Activated CD8-positive, alpha-beta memory T cell treated with anti-CD3 and anti-CD28 coated beads, Interleukin-2, amount 10 ng/mL, durations not matched to agents 7 days and 5 days (primary cell): ENCODE measurements at regions not wholly inside any gene's neighbourhood (a gene's known extent, or its start where the extent isn't known, plus 50 kb on each side); places are given as distances from the start of the nearest gene placed in this dataset.

Experiments used
- ATAC-seq: fragments of 150-1000 bp; cut with Tn5 transposase; one replicate; pipeline ENCODE4 v1.10.0; 2021; ENCODE audit warnings: moderate library complexity
- CTCF ChIA-PET: fragments of 350-600 bp; sonication (Branson Sonifier 250); formaldehyde crosslinking; loops from one replicate; lab custom pipeline; 2021; ENCODE audit warnings: antibody characterized with exemption; lab: Charles Lee
- DNase-seq: peaks from one replicate; pipeline ENCODE4 v3.0.0-alpha.2; 2020
- H3K27ac Mint-ChIP-seq: one replicate; pipeline ENCODE4 v1.8.0; 2021; ENCODE audit warnings: mild to moderate bottlenecking, mixed read lengths
- H3K27me3 Mint-ChIP-seq: one replicate; pipeline ENCODE4 v1.8.0; 2021; ENCODE audit warnings: mixed read lengths
- H3K36me3 Mint-ChIP-seq: one replicate; pipeline ENCODE4 v1.8.0; 2021; ENCODE audit warnings: mild to moderate bottlenecking, mixed read lengths
- H3K4me1 Mint-ChIP-seq: one replicate; pipeline ENCODE4 v1.8.0; 2021; ENCODE audit warnings: mixed read lengths
- H3K4me3 Mint-ChIP-seq: one replicate; pipeline ENCODE4 v1.8.0; 2021; ENCODE audit warnings: mild to moderate bottlenecking, moderate library complexity, mixed read lengths
- H3K9me3 Mint-ChIP-seq: one replicate; pipeline ENCODE4 v1.8.0; 2022; ENCODE audit warnings: low read depth, mixed read lengths

GRCh38 chr1:199710974-199711373 is 316.5 kb upstream of the NR5A2 start:
- CTCF ChIA-PET: no interaction called here

GRCh38 chr1:199716729-199717128 is 310.8 kb upstream of the NR5A2 start:
- CTCF ChIA-PET: no interaction called here
- Mint-ChIP-seq H3K4me3 (no peak overlapping the region), H3K27ac (no peak overlapping the region), H3K9me3 (peaks cover 2% of the 10 kb centered on the region), H3K36me3 (no peaks in the 10 kb centered on the region), H3K4me1 (no peaks in the 10 kb centered on the region), H3K27me3 (peaks cover 16% of the 10 kb centered on the region)
- no peak for ATAC-seq
- no peak for DNase-seq

More at GRCh38 chr1:199710974-199711373, 316.5 kb upstream of the NR5A2 start:
- no peak for DNase-seq
- peaks cover 10% of the 10 kb centered on the region for H3K9me3 Mint-ChIP-seq
- no peak for ATAC-seq
- H3K4me1 Mint-ChIP-seq: no peaks in the 10 kb centered on the region
- no peak overlapping the region for H3K27ac Mint-ChIP-seq
- no peak overlapping the region for H3K4me3 Mint-ChIP-seq
- H3K27me3 Mint-ChIP-seq: peaks cover 8% of the 10 kb centered on the region
- no peaks in the 10 kb centered on the region for H3K36me3 Mint-ChIP-seq

- Mint-ChIP-seq H3K4me3 (no peak overlapping the region), H3K27me3 (peaks cover 25% of the 10 kb centered on the region), H3K27ac (no peak overlapping the region), H3K4me1 (no peaks in the 10 kb centered on the region), H3K36me3 (no peaks in the 10 kb centered on the region), H3K9me3 (no peaks in the 10 kb centered on the region)
- CTCF ChIA-PET: no interaction called here
- no peak for DNase-seq
- ATAC-seq: no peak
Observed at GRCh38 chr1:199719156-199719842, 308.2 kb upstream of the NR5A2 start.

GRCh38 chr1:199720496-199720895 is 307.0 kb upstream of the NR5A2 start:
- DNase-seq: no peak
- CTCF ChIA-PET: no interaction called here
- Mint-ChIP-seq H3K27ac (no peak overlapping the region), H3K4me3 (no peak overlapping the region), H3K27me3 (peaks cover 20% of the 10 kb centered on the region), H3K4me1 (no peaks in the 10 kb centered on the region), H3K36me3 (no peaks in the 10 kb centered on the region), H3K9me3 (no peaks in the 10 kb centered on the region)
- ATAC-seq: no peak

GRCh38 chr1:199721001-199721400 is 306.5 kb upstream of the NR5A2 start:
- Mint-ChIP-seq H3K36me3 (no peaks in the 10 kb centered on the region), H3K27me3 (peaks cover 20% of the 10 kb centered on the region), H3K9me3 (no peaks in the 10 kb centered on the region), H3K27ac (no peak overlapping the region), H3K4me3 (no peak overlapping the region), H3K4me1 (no peaks in the 10 kb centered on the region)
- no peak for DNase-seq
- ATAC-seq: no peak
- CTCF ChIA-PET: no interaction called here

GRCh38 chr1:199723250-199723956 is 304.1 kb upstream of the NR5A2 start:
- ATAC-seq: no peak
- Mint-ChIP-seq H3K4me3 (no peak overlapping the region), H3K27ac (no peak overlapping the region), H3K9me3 (no peaks in the 10 kb centered on the region), H3K4me1 (no peaks in the 10 kb centered on the region), H3K27me3 (peaks cover 19% of the 10 kb centered on the region), H3K36me3 (no peaks in the 10 kb centered on the region)
- CTCF ChIA-PET: no interaction called here
- no peak for DNase-seq

- H3K27ac Mint-ChIP-seq: no peak overlapping the region
- H3K36me3 Mint-ChIP-seq: no peaks in the 10 kb centered on the region
- peaks cover 17% of the 10 kb centered on the region for H3K27me3 Mint-ChIP-seq
- no peak for DNase-seq
- no peaks in the 10 kb centered on the region for H3K9me3 Mint-ChIP-seq
- H3K4me1 Mint-ChIP-seq: no peaks in the 10 kb centered on the region
- no peak overlapping the region for H3K4me3 Mint-ChIP-seq
- CTCF ChIA-PET: no interaction called here
- ATAC-seq: no peak
Observed at GRCh38 chr1:199724049-199724448, 303.5 kb upstream of the NR5A2 start.

GRCh38 chr1:199725002-199725565 is 302.4 kb upstream of the NR5A2 start:
- ATAC-seq (no peak), DNase-seq (no peak)
- H3K9me3 Mint-ChIP-seq: no peaks in the 10 kb centered on the region
- H3K27me3 Mint-ChIP-seq: peaks cover 17% of the 10 kb centered on the region
- CTCF ChIA-PET: no interaction called here
- H3K4me3 Mint-ChIP-seq: no peak overlapping the region
- no peaks in the 10 kb centered on the region for H3K36me3 Mint-ChIP-seq
- no peak overlapping the region for H3K27ac Mint-ChIP-seq
- H3K4me1 Mint-ChIP-seq: no peaks in the 10 kb centered on the region

- H3K9me3 Mint-ChIP-seq: no peaks in the 10 kb centered on the region
- H3K4me3 Mint-ChIP-seq: no peak overlapping the region
- no peak for DNase-seq
- ATAC-seq: no peak
- H3K36me3 Mint-ChIP-seq: no peaks in the 10 kb centered on the region
- peaks cover 6% of the 10 kb centered on the region for H3K27me3 Mint-ChIP-seq
- H3K27ac Mint-ChIP-seq: no peak overlapping the region
- no peaks in the 10 kb centered on the region for H3K4me1 Mint-ChIP-seq
- CTCF ChIA-PET: no interaction called here
Observed at GRCh38 chr1:199727682-199728081, 299.8 kb upstream of the NR5A2 start.

- no peak for DNase-seq
- no peaks in the 10 kb centered on the region for H3K4me1 Mint-ChIP-seq
- H3K36me3 Mint-ChIP-seq: no peaks in the 10 kb centered on the region
- ATAC-seq: no peak
- no peak overlapping the region for H3K27ac Mint-ChIP-seq
- H3K9me3 Mint-ChIP-seq: no peaks in the 10 kb centered on the region
- peaks cover 2% of the 10 kb centered on the region for H3K27me3 Mint-ChIP-seq
- H3K4me3 Mint-ChIP-seq: no peak overlapping the region
- CTCF ChIA-PET: no interaction called here
Observed at GRCh38 chr1:199728345-199728744, 299.2 kb upstream of the NR5A2 start.

- CTCF ChIA-PET: no interaction called here
- ATAC-seq: no peak
- Mint-ChIP-seq H3K27ac (no peak overlapping the region), H3K4me1 (no peaks in the 10 kb centered on the region), H3K9me3 (no peaks in the 10 kb centered on the region), H3K27me3 (no peaks in the 10 kb centered on the region), H3K36me3 (no peaks in the 10 kb centered on the region), H3K4me3 (no peak overlapping the region)
- no peak for DNase-seq
Observed at GRCh38 chr1:199733125-199733524, 294.4 kb upstream of the NR5A2 start.

- no peak for ATAC-seq
- CTCF ChIA-PET: no interaction called here
- Mint-ChIP-seq H3K9me3 (no peaks in the 10 kb centered on the region), H3K4me3 (no peak overlapping the region), H3K27ac (no peak overlapping the region), H3K27me3 (no peaks in the 10 kb centered on the region), H3K4me1 (no peaks in the 10 kb centered on the region), H3K36me3 (no peaks in the 10 kb centered on the region)
- DNase-seq: no peak
Observed at GRCh38 chr1:199734186-199734585, 293.3 kb upstream of the NR5A2 start.

GRCh38 chr1:199735660-199736059 is 291.9 kb upstream of the NR5A2 start:
- no peaks in the 10 kb centered on the region for H3K4me1 Mint-ChIP-seq
- DNase-seq (no peak), ATAC-seq (no peak)
- H3K27ac Mint-ChIP-seq: no peak overlapping the region
- H3K36me3 Mint-ChIP-seq: no peaks in the 10 kb centered on the region
- CTCF ChIA-PET: no interaction called here
- H3K27me3 Mint-ChIP-seq: peaks cover 5% of the 10 kb centered on the region
- H3K4me3 Mint-ChIP-seq: no peak overlapping the region
- H3K9me3 Mint-ChIP-seq: no peaks in the 10 kb centered on the region

GRCh38 chr1:199736646-199737045 is 290.9 kb upstream of the NR5A2 start:
- no peaks in the 10 kb centered on the region for H3K4me1 Mint-ChIP-seq
- H3K27me3 Mint-ChIP-seq: peaks cover 5% of the 10 kb centered on the region
- H3K36me3 Mint-ChIP-seq: no peaks in the 10 kb centered on the region
- CTCF ChIA-PET: no interaction called here
- ATAC-seq: no peak
- DNase-seq: no peak
- H3K4me3 Mint-ChIP-seq: no peak overlapping the region
- H3K9me3 Mint-ChIP-seq: no peaks in the 10 kb centered on the region
- no peak overlapping the region for H3K27ac Mint-ChIP-seq
